ENCODE measurements at regions not wholly inside any gene's neighbourhood (a gene's known extent, or its start where the extent isn't known, plus 50 kb on each side); places are given as distances from the start of the nearest gene placed in this dataset.

GRCh38 chr16:74183601-74184360 is 112.8 kb upstream of the PSMD7 start:
- no peak for DNase-seq (ENCODE audit: extremely low read depth in 1 of 2, low read depth in 1 of 2)

GRCh38 chr16:74169687-74170376 is 126.8 kb upstream of the PSMD7 start:
- no peak for DNase-seq (ENCODE audit: extremely low read depth in 1 of 2, low read depth in 1 of 2)

- no peak for DNase-seq (ENCODE audit: extremely low read depth in 1 of 2, low read depth in 1 of 2)
These were observed 127.5 kb upstream of the PSMD7 start for GRCh38 chr16:74169066-74169465.

DNA sequence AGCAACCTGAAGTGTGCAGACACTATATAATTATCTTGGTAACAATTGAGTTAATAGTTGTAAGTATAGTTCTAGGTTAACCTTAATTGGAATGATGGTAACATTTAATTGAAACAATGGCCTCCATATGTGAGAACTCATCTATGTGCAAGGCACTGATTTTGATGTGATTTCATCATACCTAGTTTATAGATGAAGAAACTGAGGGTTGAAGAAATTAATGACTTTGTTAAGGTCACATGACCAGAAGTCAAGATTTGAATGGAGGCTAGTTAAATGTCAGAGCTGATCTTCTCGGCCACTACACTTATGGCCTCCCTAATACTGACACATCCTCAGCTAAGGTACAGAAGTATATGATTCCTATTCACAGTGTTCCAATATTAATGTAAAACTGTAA is 128.2 kb upstream of the PSMD7 start:
- DNase-seq (ENCODE audit: extremely low read depth in 1 of 2, low read depth in 1 of 2) = no peak

DNA sequence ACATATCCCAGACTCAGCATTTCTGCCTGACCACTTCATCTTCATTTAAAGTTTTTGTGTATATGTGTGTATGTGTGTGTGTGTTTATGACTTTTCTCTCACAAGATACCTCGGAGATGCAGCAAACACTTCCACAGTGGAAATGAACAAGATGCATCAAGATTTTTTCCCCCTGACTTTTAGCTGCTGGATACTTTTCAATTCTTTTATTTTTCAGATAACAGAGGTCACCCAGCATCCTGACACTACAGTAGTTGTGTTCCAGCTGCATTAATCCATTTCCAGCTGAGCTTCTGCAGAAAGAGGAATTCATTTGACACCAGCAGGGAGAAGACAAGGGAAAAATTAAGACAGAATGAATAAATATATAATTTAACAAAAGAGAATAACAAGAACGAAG is 130.2 kb upstream of the PSMD7 start:
- DNase-seq (ENCODE audit: extremely low read depth in 1 of 2, low read depth in 1 of 2) = no peak

- no peak for DNase-seq (ENCODE audit: extremely low read depth in 1 of 2, low read depth in 1 of 2)
These were observed 131.0 kb upstream of the PSMD7 start for GRCh38 chr16:74165566-74166080.

- DNase-seq (ENCODE audit: extremely low read depth in 1 of 2, low read depth in 1 of 2) = no peak
These were observed 135.9 kb upstream of the PSMD7 start for GRCh38 chr16:74160759-74161158.

DNA sequence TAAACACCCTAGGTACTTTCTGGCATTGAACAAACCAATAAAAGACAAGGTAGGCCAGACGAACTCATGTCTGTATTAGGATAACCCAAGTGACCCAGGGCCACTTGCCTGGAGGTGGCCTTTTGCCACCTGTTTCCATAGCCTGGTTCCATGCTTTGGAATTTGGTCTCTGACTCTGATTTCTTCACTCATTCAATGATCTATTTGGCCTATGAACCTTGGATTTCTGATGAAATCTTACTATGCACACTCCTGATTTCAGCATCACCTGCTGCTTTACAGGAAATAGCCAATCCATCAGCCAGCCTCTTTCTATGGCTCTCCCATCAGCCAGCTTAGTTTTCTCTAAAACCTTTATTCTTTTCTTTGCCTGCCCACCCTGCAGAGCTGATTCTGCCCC is 142.8 kb upstream of the PSMD7 start:
- DNase-seq (ENCODE audit: extremely low read depth in 1 of 2, low read depth in 1 of 2) = no peak

DNA sequence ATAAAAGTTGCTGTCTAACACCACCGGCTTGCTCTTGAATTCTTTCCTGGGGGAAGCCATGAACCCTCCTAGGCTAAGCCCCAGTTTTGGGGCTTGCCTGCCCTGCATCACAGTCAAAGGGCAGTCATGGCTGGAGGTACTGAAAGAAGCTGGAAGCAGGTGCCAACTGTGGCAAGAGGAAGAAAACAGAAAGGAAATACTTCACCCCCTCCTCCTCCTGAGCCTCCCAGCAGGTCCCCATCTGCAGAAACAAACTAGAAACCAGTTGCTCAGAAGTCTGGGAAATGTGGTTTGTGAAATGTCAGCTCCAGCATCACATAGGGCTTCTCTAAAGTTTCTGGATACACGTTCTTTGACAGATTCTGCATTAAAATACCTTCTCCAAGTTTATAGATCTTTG is 150.0 kb upstream of the PSMD7 start:
- DNase-seq (ENCODE audit: extremely low read depth in 1 of 2, low read depth in 1 of 2) = no peak

DNA sequence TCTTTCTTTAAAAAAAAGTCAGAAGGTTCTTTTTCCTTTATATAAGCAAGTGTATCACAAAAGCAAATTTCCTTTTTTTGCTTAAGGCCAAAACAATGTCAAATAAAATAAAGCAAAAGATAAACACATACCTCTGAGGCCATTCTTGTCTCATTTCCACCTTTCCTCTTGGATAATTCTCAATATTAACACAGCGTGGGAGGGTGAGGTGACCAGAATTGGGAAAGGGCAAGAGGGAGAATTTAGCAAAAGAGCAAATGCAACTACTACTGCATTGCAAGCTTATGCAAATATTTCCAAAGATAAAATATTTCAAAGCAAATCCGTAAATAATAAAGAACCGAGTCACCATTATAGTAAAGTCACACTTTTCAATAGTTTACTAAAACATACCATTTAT is 153.4 kb upstream of the PSMD7 start:
- DNase-seq (ENCODE audit: extremely low read depth in 1 of 2, low read depth in 1 of 2) = no peak

DNA sequence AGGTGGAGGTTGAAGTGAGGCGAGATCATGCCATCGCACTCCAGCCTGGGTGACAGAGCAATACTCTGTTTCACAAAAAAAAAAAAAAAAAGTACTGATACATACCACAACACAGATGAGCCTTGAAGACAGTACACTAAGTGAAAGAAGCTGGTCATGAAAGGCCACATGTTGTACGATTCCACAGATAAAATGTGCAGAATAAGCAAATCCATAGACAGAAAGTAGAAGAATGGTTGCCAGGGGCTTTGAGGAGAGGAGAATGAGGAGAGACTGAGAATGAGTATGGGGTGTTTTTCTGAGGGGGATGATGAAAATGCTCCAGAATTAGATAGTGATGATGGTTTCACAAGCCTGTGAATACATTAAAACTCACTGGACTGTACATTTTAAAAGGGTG is 155.6 kb upstream of the PSMD7 start:
- no peak for DNase-seq (ENCODE audit: extremely low read depth in 1 of 2, low read depth in 1 of 2)

DNA sequence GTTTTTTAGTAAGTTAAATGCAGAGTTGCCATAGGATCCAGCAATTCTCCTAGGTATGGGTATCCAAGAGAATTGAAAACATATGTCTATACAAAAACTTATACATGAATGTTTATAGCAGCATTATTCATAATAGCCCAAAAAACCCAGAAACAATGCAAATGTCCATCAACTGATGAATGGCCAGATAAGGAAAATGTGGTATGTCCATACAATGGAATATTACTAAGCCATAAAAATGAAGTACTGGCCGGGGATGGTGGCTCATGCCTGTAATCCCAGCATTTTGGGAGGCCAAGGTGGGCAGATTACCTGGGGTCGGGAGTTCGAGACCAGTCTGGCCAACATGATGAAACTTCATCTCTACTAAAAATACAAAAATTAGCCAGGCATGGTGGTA is 156.1 kb upstream of the PSMD7 start:
- DNase-seq (ENCODE audit: extremely low read depth in 1 of 2, low read depth in 1 of 2) = no peak

- DNase-seq (ENCODE audit: extremely low read depth in 1 of 2, low read depth in 1 of 2) = no peak
These were observed 172.8 kb upstream of the PSMD7 start for GRCh38 chr16:74123826-74124225.

DNA sequence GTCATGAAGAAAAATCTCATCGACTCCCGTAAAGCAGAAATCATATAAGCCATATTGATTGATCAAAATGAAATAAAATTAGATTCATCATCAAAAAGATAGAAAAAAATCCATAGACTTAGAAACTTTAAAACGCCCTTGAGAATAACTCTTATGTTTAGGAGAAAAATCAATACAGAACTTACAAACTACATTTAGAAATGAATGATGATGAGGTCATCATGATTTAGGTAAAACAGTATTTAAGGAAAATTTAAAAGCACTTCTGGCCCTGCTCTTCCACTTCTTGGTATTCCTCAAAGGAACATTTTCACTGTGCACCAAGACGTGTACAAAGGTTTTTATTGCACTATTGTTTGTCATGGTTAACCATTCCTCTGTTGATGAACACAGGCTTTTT is 173.4 kb upstream of the PSMD7 start:
- no peak for DNase-seq (ENCODE audit: extremely low read depth in 1 of 2, low read depth in 1 of 2)

DNA sequence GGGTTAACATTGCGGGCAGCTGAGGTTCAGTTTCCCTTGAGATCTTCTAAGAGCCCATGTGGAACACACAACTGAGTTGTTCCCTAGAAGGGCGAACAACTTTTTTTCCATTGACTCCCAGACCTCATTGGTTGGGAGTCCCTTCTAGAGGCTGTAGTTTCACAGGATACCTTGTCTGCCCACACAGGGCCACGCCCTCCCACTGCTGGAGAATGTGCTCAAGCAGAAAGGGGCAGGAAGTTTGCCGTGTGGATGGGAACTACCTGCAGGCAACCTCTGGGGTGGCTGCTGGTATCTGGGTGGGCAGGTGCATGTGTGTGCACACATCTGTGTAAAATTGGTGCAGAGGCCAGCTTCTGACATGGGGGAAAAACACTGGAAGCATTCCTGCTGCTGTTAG is 178.8 kb upstream of the PSMD7 start:
- no peak for DNase-seq (ENCODE audit: extremely low read depth in 1 of 2, low read depth in 1 of 2)

DNA sequence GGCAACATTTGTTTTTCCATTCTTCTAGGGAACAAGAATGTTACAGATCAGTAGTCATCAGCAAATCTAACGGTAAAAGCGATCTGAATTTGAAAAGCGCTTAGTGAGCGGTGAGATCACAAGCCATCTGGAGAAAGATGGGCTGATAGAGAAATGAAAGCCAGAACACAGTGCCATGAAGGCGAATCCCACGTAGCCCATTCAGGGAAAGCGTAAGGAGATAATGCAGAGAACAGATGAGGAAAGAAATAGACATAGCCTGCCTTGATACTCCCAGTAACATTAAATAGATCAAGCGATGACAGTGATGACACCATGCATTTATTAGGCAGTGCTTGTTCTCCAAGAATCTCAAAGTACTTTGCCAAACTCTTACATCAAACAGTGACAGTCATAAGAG is 183.1 kb upstream of the PSMD7 start:
- DNase-seq (ENCODE audit: extremely low read depth in 1 of 2, low read depth in 1 of 2) = no peak

DNA sequence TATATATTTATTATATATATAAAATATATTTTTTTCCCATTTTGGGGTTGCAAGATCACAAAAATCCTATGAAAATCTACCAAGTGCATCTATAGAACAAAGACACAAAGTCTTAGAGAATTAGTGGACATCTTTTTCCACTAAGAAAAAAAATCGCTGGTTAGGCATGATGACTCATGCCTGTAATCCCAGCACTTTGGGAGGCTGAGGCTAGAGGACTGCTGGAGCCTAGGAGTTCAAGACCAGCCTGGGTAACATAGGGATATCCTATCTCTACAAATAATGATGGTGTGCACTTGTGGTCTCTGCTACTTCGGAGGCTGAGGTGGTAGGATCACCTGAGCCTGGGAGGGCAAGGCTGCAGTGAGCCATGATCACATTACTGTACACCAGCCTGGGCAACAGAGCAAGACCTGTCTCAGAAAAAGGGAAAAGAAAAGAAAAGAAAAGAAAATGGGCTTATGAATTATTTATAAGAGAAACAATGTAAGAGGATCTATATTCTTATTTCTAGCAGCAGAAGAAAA is 185.1 kb upstream of the PSMD7 start:
- no peak for DNase-seq (ENCODE audit: extremely low read depth in 1 of 2, low read depth in 1 of 2)

GRCh38 chr16:74107795-74108610 is 188.6 kb upstream of the PSMD7 start:
- peak in 1 of 2 donors; percentile 15 for DNase-seq (ENCODE audit: extremely low read depth in 1 of 2, low read depth in 1 of 2)

DNA sequence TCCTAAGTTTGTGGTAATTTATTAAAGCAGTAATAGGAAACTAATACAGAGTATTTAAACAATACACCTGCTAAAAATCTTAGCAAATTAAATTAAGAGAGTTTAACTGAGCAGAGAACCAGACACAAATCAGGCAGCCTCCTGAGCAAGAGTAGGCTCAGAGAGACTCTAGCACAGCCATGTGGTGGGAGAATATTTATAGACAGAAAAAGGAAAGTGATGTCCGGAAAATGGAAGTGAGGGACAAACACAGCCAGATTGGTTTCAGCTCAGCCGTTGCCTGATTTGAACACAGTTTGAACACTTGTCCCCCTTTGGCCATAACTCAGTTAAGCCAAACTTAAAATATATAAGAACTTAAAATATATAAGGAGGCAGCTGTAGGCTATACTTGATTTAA is 192.6 kb upstream of the PSMD7 start:
- no peak for DNase-seq (ENCODE audit: extremely low read depth in 1 of 2, low read depth in 1 of 2)

DNA sequence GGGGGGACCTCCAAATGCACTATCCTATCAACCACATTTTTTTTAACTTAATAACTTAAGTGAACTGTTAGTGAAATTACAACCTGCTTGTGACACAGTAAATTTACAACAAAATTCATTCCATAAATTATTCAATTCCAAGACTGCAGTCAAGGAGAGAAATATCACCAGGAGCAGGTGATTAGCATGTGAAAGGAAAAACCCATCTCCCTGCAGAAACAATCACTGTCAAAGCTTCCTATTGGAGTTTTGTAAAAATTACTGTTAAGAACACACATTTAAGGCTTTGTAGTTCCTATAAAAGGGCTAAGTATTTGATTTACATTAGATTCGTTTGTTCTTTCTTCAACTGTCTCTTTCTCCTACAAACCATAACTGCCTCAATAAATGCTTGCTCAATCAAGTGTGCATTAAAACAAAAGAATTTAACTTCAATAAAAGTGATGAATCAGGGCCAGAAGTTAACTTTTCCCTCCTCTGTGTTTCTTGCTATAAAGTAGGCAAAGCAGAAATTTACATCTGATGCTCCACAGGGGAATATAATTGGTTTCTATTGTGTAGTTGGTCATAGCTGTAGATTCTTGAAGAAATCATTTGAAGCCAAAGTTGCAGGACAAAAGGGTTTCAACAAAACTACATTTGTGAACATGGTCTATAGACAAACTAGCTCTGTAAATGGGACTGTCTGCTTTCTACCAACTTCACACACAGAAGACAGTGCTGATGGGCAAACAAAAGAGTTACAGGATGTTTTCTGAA is 195.1 kb upstream of the PSMD7 start:
- no peak for DNase-seq (ENCODE audit: extremely low read depth in 1 of 2, low read depth in 1 of 2)
